HG03135 (cell line): ENCODE measurements at regions not wholly inside any gene's neighbourhood (a gene's known extent, or its start where the extent isn't known, plus 50 kb on each side); places are given as distances from the start of the nearest gene placed in this dataset.

Experiments used
- ATAC-seq: cut with Tn5 transposase; IDR thresholded peaks from one replicate; pipeline ENCODE4 v1.9.1; 2021; ENCODE audit warnings: mild to moderate bottlenecking, moderate library complexity; ENCODE audit not compliant: unreplicated experiment

DNA sequence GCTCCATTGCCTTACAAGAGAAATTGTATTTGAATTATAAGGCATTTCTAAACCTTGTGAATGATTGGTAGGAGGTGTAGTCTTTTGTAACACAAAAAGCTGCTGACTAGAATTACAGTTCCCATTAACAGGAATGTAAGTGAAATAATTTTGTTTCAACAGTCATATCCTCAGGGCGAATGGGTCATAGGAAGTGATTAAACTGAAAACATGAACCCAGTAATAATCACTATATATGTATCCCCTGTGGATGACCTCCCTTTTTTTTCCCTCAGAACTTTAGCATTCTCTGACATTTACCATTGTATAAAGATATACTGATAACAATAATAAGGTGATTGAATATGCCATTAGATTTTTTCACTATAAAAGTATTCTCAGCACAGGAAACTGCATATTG is 312.3 kb downstream of the ATP23 start:
- ATAC-seq, result no peak

- ATAC-seq, result no peak
Measured at GRCh38 chr12:58254463-58255100, 313.2 kb downstream of the ATP23 start.

- ATAC-seq, result no peak
Measured at GRCh38 chr12:58262796-58263195, 321.4 kb downstream of the ATP23 start.

GRCh38 chr12:58263816-58264215 is 322.4 kb downstream of the ATP23 start:
- ATAC-seq, result no peak

DNA sequence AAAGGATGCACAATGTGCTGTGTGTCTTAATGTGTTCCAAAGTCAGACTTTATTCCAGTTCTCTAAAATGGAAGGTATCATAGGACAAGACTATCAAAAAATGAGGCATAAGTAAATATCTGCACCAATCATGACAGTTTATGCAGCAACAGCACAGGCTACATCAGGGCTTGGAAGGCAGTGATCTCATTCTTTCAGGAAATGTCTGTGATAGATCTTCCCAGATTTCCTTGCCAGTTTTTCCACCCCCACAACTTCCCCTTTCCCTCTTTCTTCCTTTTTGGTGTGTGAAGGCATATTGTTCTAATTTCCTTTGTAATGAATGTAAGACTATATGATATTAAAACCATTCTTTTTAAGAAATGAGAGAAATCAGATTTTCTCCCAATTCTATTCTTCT is 326.7 kb downstream of the ATP23 start:
- ATAC-seq, result no peak

- no peak for ATAC-seq
Measured at GRCh38 chr12:58269476-58269875, 328.1 kb downstream of the ATP23 start.

GRCh38 chr12:58270966-58271705 is 329.8 kb downstream of the ATP23 start:
- no peak for ATAC-seq

DNA sequence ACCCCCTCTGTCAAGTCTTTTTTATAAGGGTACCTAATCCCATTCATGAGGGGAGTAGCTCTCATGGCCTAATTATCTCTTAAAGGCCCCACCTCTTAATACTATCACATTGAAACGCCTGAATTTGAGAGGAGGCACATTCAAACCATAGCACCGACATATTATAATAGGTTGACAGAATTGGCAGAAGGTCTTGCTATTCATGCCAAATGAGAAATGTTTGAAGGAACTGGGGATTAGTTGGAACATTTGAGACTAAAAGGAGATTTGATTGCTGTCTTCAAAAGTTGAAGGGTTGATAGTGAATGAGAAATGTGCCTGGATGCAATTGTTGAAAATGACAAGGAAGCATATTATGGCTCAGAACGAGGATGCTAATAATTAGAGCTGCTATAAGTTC is 331.1 kb downstream of the ATP23 start:
- ATAC-seq, result no peak

GRCh38 chr12:58277231-58277630 is 335.9 kb downstream of the ATP23 start:
- no peak for ATAC-seq

DNA sequence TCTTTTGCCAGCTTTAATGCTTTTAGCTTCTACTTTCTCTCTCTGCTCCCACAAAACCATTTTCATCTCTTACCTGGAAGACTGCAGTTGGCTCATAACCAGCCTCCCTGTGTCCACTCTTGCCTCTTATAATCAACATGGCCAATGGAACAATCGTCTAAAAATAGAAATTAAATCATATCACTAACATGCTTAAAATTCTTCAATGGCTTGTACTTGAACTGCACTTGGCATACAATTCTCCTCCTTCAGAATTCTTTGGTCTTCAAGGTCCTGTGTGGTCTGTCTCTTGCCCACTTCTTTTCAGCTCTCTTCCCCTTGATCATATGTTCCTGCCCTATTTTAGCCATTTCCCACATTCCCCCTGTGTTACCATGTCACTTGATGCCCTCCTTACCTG is 342.2 kb downstream of the ATP23 start:
- no peak for ATAC-seq

GRCh38 chr12:58285551-58285950 is 344.2 kb downstream of the ATP23 start:
- ATAC-seq, result no peak

- no peak for ATAC-seq
Measured at GRCh38 chr12:58286353-58286752, 345.0 kb downstream of the ATP23 start.

DNA sequence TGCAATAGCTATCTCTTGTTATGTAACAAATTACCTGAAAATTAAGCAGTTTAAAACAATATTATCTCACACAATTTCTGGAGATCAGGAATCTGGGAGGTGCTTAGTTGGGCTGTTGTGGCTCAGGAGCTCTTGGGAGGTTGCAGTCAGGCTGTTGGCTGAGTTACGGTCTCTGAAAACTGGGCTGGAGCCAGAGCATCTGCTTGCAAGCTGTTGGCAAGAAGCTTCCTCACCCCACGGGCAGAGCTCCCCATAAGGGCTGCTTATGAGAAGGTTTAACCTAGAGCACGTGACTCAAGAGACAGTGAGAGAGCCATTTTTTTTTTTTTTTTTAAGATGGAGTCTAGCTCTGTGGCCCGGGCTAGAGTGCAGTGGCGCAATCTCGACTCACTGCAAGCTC is 346.8 kb downstream of the ATP23 start:
- ATAC-seq, result no peak

DNA sequence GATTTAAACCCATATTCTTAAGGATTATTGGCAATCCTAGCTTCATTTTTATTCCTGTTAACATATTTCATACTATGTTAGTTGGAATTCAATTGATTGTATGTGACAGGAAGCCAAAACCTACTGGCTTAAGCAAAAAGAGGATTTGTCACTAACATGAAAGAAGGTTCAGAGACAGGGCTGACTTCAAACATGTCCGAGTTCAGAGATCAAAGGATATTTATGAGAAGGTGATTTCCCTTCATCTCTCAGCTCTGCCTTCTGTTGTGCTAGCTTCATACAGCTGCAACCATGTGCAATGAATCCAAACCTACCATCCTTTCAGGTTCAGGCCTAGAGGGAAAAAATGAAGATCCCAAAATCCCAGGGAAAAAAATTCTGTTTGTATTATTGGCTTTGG is 349.7 kb downstream of the ATP23 start:
- ATAC-seq, result no peak

GRCh38 chr12:58293308-58293982 is 352.1 kb downstream of the ATP23 start:
- no peak for ATAC-seq

GRCh38 chr12:58295268-58295667 is 353.9 kb downstream of the ATP23 start:
- no peak for ATAC-seq

DNA sequence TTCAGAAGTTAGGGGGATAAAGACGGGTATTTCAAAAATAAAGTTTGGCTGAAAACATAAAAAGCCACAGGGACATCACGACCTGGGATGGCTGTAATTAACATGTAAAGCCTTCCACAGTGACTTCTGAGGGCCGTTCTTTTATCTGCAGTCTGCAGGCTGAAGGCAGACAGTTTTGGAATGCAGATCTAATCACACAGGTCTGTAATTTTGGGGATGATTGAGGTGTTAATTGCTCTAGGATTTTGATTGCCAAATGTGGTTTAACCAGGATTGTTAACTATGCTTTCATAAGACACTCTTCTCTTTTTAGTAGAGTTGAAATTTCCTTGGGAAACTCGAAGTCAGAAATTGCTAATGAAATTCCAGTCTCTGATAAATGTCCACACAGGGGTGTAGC is 355.5 kb downstream of the ATP23 start:
- no peak for ATAC-seq

DNA sequence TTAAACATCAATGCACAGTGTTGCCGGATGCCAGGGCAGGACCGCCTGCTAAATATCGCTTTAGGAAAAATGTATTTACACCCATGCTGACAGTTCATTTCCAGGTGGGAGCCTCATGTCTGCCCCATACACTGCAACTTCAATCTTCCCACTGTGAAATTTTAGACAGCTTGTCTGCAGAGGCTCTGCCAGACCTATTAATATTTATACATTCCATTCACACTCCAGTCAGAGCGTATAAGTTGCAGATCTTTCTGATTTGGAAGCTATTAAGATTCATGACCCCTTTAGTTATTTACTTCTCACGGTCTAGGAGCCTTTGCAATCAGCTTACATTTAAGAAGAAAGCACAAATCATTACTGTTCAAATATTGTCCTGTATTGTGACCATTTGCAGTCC is 357.4 kb downstream of the ATP23 start:
- ATAC-seq, result no peak

- ATAC-seq, result no peak
Measured at GRCh38 chr12:58299371-58299770, 358.0 kb downstream of the ATP23 start.

GRCh38 chr12:58301038-58301729 is 359.8 kb downstream of the ATP23 start:
- ATAC-seq, result no peak

DNA sequence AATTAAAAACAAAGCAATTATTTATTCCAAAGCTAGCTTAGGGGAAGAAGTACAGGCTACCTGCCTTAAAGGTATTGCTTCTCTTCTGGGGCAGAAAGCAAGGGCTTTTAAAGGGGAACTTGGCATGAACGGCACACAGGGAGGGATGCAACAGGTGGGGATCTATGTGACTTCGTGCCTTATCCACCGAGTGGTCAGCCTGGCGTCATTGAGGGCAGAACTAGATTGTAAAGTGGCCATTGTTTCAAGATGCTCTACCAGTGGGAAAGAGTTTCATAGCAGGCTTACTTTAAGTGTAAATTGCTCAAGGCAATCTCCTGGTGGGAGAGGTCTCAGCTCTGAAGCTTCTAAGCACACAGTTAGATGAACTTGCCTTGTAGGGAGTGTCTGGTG is 360.4 kb downstream of the ATP23 start:
- no peak for ATAC-seq
